ENCODE measurements at regions not wholly inside any gene's neighbourhood (a gene's known extent, or its start where the extent isn't known, plus 50 kb on each side); places are given as distances from the start of the nearest gene placed in this dataset.

DNA sequence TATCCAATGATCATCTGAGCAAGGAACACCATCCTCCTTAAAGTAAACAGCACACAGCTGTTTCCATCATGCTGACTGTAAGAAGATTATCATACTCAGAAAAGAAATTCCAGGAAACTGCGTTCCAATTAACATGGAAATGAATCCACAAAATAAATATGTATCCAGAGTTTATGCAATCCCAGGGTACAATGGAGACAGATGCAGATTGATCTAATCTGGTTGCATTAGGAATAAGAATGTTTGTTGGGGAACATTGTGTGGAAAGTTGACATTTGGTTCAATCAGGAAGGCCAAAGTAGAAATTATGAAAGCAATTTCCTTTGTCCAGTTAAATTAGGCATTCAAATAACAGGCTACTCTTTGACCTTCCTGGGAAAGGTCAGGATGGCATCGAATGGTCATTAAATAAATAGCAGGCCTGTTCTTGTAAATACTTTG lies 236.9 kb upstream of the AMIGO2 start (continued):
- TF ChIP-seq, protein P1, sequence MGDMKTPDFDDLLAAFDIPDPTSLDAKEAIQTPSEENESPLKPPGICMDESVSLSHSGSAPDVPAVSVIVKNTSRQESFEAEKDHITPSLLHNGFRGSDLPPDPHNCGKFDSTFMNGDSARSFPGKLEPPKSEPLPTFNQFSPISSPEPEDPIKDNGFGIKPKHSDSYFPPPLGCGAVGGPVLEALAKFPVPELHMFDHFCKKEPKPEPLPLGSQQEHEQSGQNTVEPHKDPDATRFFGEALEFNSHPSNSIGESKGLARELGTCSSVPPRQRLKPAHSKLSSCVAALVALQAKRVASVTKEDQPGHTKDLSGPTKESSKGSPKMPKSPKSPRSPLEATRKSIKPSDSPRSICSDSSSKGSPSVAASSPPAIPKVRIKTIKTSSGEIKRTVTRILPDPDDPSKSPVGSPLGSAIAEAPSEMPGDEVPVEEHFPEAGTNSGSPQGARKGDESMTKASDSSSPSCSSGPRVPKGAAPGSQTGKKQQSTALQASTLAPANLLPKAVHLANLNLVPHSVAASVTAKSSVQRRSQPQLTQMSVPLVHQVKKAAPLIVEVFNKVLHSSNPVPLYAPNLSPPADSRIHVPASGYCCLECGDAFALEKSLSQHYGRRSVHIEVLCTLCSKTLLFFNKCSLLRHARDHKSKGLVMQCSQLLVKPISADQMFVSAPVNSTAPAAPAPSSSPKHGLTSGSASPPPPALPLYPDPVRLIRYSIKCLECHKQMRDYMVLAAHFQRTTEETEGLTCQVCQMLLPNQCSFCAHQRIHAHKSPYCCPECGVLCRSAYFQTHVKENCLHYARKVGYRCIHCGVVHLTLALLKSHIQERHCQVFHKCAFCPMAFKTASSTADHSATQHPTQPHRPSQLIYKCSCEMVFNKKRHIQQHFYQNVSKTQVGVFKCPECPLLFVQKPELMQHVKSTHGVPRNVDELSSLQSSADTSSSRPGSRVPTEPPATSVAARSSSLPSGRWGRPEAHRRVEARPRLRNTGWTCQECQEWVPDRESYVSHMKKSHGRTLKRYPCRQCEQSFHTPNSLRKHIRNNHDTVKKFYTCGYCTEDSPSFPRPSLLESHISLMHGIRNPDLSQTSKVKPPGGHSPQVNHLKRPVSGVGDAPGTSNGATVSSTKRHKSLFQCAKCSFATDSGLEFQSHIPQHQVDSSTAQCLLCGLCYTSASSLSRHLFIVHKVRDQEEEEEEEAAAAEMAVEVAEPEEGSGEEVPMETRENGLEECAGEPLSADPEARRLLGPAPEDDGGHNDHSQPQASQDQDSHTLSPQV (IDR thresholded peaks at IDR 0.05) = no peak
- no peak for TF ChIP-seq GATAD2B (conservative IDR thresholded peaks at IDR 0.05; ENCODE audit: low read depth)

DNA sequence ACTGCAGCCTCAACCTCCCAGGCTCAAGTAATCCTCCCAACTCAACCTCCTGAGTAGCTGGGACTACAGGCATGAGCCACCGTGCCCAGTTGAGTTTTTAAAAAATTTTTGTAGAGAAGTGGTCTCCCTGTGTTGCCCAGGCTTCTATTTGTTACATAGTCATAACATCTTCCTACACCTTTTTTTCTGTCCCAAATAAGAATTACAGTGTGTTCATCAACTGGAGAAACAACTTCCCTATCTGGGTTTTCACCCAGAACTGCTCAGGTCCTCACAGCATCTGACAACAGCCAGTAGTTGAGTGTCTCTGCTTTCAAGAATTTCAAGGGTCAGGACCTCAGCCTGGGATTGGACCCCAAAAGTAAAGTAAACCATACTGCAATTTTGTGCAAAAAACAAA lies 235.2 kb upstream of the AMIGO2 start:
- no peak for DNase-seq (ENCODE audit: low read depth, low spot score)
- no peak for ATAC-seq

More for the DNA sequence above, 235.2 kb upstream of the AMIGO2 start:
- CTCF ChIA-PET = interaction anchor here (0.7 kb wide), 1 partner anchor 97 kb away, joined by 3 read pairs; no protein-coding TSS in a partner anchor
- H3K27me3 ChIP-seq (replicated peaks in 1 of 2; ENCODE audit: control insufficient read depth in 2 of 2, insufficient read depth in 2 of 2, low read length in 1 of 2) = no peaks in the 10 kb centered on the region
- RAD21 ChIA-PET (ENCODE audit: unreplicated experiment) = interaction anchor here (1.1 kb wide), 1 partner anchor 107 kb away, joined by 3 read pairs; no protein-coding TSS in a partner anchor
- no peaks in the 10 kb centered on the region for H3K36me3 ChIP-seq (ENCODE audit: control insufficient read depth in 2 of 2, insufficient read depth in 2 of 2, low read length in 1 of 2)
- H3K4me1 ChIP-seq (ENCODE audit: control insufficient read depth, insufficient read depth, low read length) = peaks cover 4% of the 10 kb centered on the region; the same call in 1 of the 2 replicates
- no peak overlapping the region for H3K4me3 ChIP-seq
- no peak overlapping the region for H3K27ac ChIP-seq (ENCODE audit: control insufficient read depth, insufficient read depth)
- SMC1A ChIA-PET (ENCODE audit: uncharacterized antibody, unreplicated experiment) = no interaction called here
- no peak overlapping the region for H3K9ac ChIP-seq (ENCODE audit: control insufficient read depth, insufficient read depth, low read length)
- in situ Hi-C loops (cut with MboI) = no loop called here
- no peaks in the 10 kb centered on the region for H3K9me3 ChIP-seq (replicated peaks; ENCODE audit: control insufficient read depth, insufficient read depth, low read length)
- TF ChIP-seq, protein P2, sequence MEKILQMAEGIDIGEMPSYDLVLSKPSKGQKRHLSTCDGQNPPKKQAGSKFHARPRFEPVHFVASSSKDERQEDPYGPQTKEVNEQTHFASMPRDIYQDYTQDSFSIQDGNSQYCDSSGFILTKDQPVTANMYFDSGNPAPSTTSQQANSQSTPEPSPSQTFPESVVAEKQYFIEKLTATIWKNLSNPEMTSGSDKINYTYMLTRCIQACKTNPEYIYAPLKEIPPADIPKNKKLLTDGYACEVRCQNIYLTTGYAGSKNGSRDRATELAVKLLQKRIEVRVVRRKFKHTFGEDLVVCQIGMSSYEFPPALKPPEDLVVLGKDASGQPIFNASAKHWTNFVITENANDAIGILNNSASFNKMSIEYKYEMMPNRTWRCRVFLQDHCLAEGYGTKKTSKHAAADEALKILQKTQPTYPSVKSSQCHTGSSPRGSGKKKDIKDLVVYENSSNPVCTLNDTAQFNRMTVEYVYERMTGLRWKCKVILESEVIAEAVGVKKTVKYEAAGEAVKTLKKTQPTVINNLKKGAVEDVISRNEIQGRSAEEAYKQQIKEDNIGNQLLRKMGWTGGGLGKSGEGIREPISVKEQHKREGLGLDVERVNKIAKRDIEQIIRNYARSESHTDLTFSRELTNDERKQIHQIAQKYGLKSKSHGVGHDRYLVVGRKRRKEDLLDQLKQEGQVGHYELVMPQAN (conservative IDR thresholded peaks at IDR 0.05) = no peak
- TF ChIP-seq PAX5 (IDR thresholded peaks at IDR 0.05; ENCODE audit: borderline replicate concordance, low read depth, low read length) (no peak), RUNX3 (IDR thresholded peaks at IDR 0.05; ENCODE audit: low read length) (no peak), SIN3A (IDR thresholded peaks at IDR 0.05; ENCODE audit: low read depth, low read length) (no peak), FOXM1 (IDR thresholded peaks at IDR 0.05; ENCODE audit: low read depth, low read length) (no peak), CHD4 (IDR thresholded peaks at IDR 0.05) (no peak), CBFB (IDR thresholded peaks at IDR 0.05; ENCODE audit: low read depth) (no peak), GABPA (IDR thresholded peaks at IDR 0.05; ENCODE audit: low read depth) (no peak), YY1 (IDR thresholded peaks at IDR 0.05; ENCODE audit: low read depth, low read length) (no peak), GATAD2B (conservative IDR thresholded peaks at IDR 0.05; ENCODE audit: low read depth) (no peak), ESRRA (IDR thresholded peaks at IDR 0.05; ENCODE audit: low read length) (no peak), BMI1 (IDR thresholded peaks at IDR 0.05; ENCODE audit: borderline replicate concordance) (no peak), ZNF384 (IDR thresholded peaks at IDR 0.05; ENCODE audit: borderline replicate concordance, low read depth, low read length) (no peak)
- TF ChIP-seq, protein P3, sequence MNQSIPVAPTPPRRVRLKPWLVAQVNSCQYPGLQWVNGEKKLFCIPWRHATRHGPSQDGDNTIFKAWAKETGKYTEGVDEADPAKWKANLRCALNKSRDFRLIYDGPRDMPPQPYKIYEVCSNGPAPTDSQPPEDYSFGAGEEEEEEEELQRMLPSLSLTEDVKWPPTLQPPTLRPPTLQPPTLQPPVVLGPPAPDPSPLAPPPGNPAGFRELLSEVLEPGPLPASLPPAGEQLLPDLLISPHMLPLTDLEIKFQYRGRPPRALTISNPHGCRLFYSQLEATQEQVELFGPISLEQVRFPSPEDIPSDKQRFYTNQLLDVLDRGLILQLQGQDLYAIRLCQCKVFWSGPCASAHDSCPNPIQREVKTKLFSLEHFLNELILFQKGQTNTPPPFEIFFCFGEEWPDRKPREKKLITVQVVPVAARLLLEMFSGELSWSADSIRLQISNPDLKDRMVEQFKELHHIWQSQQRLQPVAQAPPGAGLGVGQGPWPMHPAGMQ (IDR thresholded peaks at IDR 0.05; ENCODE audit: borderline replicate concordance) = no peak
- H3K79me2 ChIP-seq (ENCODE audit: control insufficient read depth, insufficient read depth, low read length) = no peaks in the 10 kb centered on the region
- intact Hi-C loops (cut with micrococcal nuclease; ENCODE audit: unreplicated experiment) = loop anchor here (5.0 kb wide), 1 partner anchor 82 kb away; no protein-coding TSS in a partner anchor
- no peaks in the 10 kb centered on the region for H4K20me1 ChIP-seq (ENCODE audit: control insufficient read depth, insufficient read depth)
- FAIRE-seq = no peak
- BruUV-seq (replicated peaks) = no TSS peak
- POLR2A ChIA-PET = no interaction called here
- WGBS (ENCODE audit: insufficient coverage, insufficient replicate concordance, low lambda C conversion rate, missing lambda C conversion rate) = 50% methylated on average over 1 of the region's 1 CpG
- H2AFZ ChIP-seq (ENCODE audit: control insufficient read depth, low read depth, low read length) = no peak overlapping the region
- H3K4me2 ChIP-seq (ENCODE audit: control insufficient read depth, insufficient read depth) = no peak overlapping the region

All from GM12878 (cell line).